ENCODE measurements at regions not wholly inside any gene's neighbourhood (a gene's known extent, or its start where the extent isn't known, plus 50 kb on each side); places are given as distances from the start of the nearest gene placed in this dataset.

GRCh38 chr16:47026947-47027346 lies 53.5 kb upstream of the DNAJA2 start:
- no peak overlapping the region for H2AFZ ChIP-seq (ENCODE audit: low read depth)
- ChIA-PET CTCF (interaction anchor here (0.7 to 2.9 kb wide), 2 partner anchors 11 to 1138 kb away, joined by 3 to 11 read pairs; no protein-coding TSS in a partner anchor), POLR2A (no interaction called here)
- H3K9me2 ChIP-seq: no peaks in the 10 kb centered on the region
- no peak overlapping the region for H3K4me2 ChIP-seq
- H3K79me2 ChIP-seq (ENCODE audit: insufficient read depth): no peaks in the 10 kb centered on the region
- no peak for TF ChIP-seq USF1 (IDR thresholded peaks at IDR 0.05; ENCODE audit: borderline replicate concordance, low read depth)
- TF ChIP-seq PBX3 (IDR thresholded peaks at IDR 0.05): no peak
- no peak for TF ChIP-seq REST (IDR thresholded peaks at IDR 0.05; ENCODE audit: low read depth, low read length)
- no peak for TF ChIP-seq GATA2 (CRISPR knock-in tag; IDR thresholded peaks at IDR 0.05)
- WGBS (ENCODE audit: low lambda C conversion rate): 89% methylated on average over 3 of the region's 3 CpGs
- H3K4me3 ChIP-seq (ENCODE audit: low read depth in 2 of 2, low read length in 1 of 2): no peak overlapping the region
- H3K9me3 ChIP-seq: no peaks in the 10 kb centered on the region
- H3K27ac ChIP-seq (ENCODE audit: low read depth in 2 of 2, low read length in 1 of 2): no peak overlapping the region
- no peak overlapping the region for H3K9ac ChIP-seq
- H3K36me3 ChIP-seq (replicated peaks in 1 of 2; ENCODE audit: control insufficient read depth in 1 of 2, insufficient read depth in 2 of 2, low read length in 1 of 2): no peaks in the 10 kb centered on the region
- no peaks in the 10 kb centered on the region for H4K20me1 ChIP-seq (ENCODE audit: insufficient read depth)
- DNase-seq: no peak
- H3K27me3 ChIP-seq (ENCODE audit: insufficient read depth): no peaks in the 10 kb centered on the region
- H3K4me1 ChIP-seq (ENCODE audit: control insufficient read depth in 1 of 2, insufficient read depth in 2 of 2, low read depth in 1 of 2, low read length in 1 of 2): no peaks in the 10 kb centered on the region
- no peaks in the 10 kb centered on the region for H3F3A ChIP-seq (replicated peaks; ENCODE audit: insufficient read depth)

GRCh38 chr16:47026492-47026891 lies 53.0 kb upstream of the DNAJA2 start:
- no peaks in the 10 kb centered on the region for H4K20me1 ChIP-seq (ENCODE audit: insufficient read depth)
- ChIA-PET POLR2A (no interaction called here), CTCF (interaction anchor here (0.7 to 2.9 kb wide), 2 partner anchors 11 to 1138 kb away, joined by 3 to 11 read pairs; no protein-coding TSS in a partner anchor)
- no peak overlapping the region for H3K4me2 ChIP-seq
- TF ChIP-seq MEF2A (IDR thresholded peaks at IDR 0.05; ENCODE audit: borderline replicate concordance, low read depth) (no peak), FOXJ3 (CRISPR knock-in tag; IDR thresholded peaks at IDR 0.05) (no peak)
- no peak overlapping the region for H3K27ac ChIP-seq (ENCODE audit: low read depth in 2 of 2, low read length in 1 of 2)
- H3K4me1 ChIP-seq (ENCODE audit: control insufficient read depth in 1 of 2, insufficient read depth in 2 of 2, low read depth in 1 of 2, low read length in 1 of 2): no peaks in the 10 kb centered on the region
- H3K4me3 ChIP-seq (ENCODE audit: low read depth in 2 of 2, low read length in 1 of 2): no peak overlapping the region
- no peaks in the 10 kb centered on the region for H3F3A ChIP-seq (replicated peaks; ENCODE audit: insufficient read depth)
- H3K27me3 ChIP-seq (ENCODE audit: insufficient read depth): no peaks in the 10 kb centered on the region
- no peak overlapping the region for H2AFZ ChIP-seq (ENCODE audit: low read depth)
- H3K9me3 ChIP-seq: no peaks in the 10 kb centered on the region
- no peaks in the 10 kb centered on the region for H3K36me3 ChIP-seq (replicated peaks in 1 of 2; ENCODE audit: control insufficient read depth in 1 of 2, insufficient read depth in 2 of 2, low read length in 1 of 2)
- 88% methylated on average over 7 of the region's 7 CpGs for WGBS (ENCODE audit: low lambda C conversion rate)
- no peak overlapping the region for H3K9ac ChIP-seq
- H3K9me2 ChIP-seq: no peaks in the 10 kb centered on the region
- H3K79me2 ChIP-seq (ENCODE audit: insufficient read depth): no peaks in the 10 kb centered on the region
- DNase-seq: no peak

Data from SK-N-SH (cell line).